ENCODE measurements at regions not wholly inside any gene's neighbourhood (a gene's known extent, or its start where the extent isn't known, plus 50 kb on each side); places are given as distances from the start of the nearest gene placed in this dataset.

DNA sequence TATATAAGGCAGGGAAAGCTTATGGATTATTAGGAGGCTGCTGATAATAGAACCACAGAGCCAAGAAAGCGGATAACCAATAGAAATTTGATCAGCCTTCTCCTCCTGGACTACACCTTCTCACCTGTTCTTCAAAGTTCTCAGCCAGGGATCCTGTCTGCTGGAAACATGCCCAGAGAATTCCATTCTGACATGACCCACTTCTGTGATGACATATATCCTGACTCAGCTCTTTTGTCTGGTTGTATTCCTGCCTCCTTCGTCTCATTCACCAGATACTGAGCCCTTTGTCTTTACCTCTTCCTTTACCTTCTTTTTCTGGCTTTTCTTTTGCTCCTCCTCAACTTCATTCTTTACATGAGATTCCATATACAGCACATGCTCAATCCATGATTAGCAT, 576.1 kb downstream of the CDH11 start:
- TF ChIP-seq POLR2A (IDR thresholded peaks at IDR 0.05), result no peak
- TF ChIP-seq, protein P1, sequence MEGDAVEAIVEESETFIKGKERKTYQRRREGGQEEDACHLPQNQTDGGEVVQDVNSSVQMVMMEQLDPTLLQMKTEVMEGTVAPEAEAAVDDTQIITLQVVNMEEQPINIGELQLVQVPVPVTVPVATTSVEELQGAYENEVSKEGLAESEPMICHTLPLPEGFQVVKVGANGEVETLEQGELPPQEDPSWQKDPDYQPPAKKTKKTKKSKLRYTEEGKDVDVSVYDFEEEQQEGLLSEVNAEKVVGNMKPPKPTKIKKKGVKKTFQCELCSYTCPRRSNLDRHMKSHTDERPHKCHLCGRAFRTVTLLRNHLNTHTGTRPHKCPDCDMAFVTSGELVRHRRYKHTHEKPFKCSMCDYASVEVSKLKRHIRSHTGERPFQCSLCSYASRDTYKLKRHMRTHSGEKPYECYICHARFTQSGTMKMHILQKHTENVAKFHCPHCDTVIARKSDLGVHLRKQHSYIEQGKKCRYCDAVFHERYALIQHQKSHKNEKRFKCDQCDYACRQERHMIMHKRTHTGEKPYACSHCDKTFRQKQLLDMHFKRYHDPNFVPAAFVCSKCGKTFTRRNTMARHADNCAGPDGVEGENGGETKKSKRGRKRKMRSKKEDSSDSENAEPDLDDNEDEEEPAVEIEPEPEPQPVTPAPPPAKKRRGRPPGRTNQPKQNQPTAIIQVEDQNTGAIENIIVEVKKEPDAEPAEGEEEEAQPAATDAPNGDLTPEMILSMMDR (IDR thresholded peaks at IDR 0.05), result no peak
